CD4-positive, alpha-beta T cell treated with Interleukin-6 at 100 ng/mL for 8 hours (primary cell): ENCODE measurements at regions not wholly inside any gene's neighbourhood (a gene's known extent, or its start where the extent isn't known, plus 50 kb on each side); places are given as distances from the start of the nearest gene placed in this dataset.

ENCODE experiments used
- DNase-seq: peaks from one replicate; pipeline ENCODE4 v3.0.0-alpha.2; 2020; ENCODE audit warnings: mixed read lengths, low spot score

GRCh38 chr15:70556151-70556741 lies 207.1 kb downstream of the UACA start:
- DNase-seq: no peak

GRCh38 chr15:70555713-70556112 lies 207.6 kb downstream of the UACA start:
- no peak for DNase-seq

GRCh38 chr15:70547846-70548487 lies 215.4 kb downstream of the UACA start:
- no peak for DNase-seq

DNA sequence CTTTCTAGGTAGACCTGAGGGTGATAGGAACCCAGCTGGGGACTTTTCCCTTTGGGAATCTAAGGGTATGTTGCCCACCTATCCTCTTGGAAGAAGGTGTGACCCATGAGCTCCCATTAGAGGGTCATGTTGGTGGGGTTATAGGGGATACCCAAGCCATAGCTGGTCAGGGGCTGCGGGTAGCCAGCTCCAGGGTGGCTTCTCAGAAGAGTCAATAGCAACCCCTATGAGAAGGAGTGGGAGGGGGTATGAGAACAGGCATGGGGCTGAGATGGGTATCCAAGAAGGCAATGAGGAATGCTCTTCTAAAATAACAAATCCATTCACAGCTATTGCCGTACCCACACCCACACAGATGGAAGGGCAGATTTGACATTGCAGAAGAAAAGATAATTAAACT lies 217.8 kb downstream of the UACA start:
- no peak for DNase-seq

DNA sequence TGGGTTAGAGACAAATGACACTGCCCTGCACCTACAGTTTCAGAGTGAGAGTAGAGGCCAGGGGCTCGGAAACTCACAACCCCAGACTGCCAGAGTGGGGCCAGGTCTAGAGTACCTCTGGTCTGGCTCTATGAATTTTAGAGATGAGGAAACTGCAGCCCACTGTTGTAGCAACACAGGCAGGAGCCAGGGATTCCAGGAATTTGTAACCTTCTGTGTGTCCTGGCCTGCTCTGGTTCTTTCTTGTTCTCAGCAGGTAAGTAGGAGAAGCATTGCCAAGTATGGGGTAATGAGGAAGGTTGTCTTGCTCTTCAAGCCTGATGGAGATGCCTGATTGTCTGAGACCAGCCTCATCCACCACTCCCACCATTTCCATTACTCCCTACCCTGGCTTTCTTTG lies 221.8 kb downstream of the UACA start:
- no peak for DNase-seq

DNA sequence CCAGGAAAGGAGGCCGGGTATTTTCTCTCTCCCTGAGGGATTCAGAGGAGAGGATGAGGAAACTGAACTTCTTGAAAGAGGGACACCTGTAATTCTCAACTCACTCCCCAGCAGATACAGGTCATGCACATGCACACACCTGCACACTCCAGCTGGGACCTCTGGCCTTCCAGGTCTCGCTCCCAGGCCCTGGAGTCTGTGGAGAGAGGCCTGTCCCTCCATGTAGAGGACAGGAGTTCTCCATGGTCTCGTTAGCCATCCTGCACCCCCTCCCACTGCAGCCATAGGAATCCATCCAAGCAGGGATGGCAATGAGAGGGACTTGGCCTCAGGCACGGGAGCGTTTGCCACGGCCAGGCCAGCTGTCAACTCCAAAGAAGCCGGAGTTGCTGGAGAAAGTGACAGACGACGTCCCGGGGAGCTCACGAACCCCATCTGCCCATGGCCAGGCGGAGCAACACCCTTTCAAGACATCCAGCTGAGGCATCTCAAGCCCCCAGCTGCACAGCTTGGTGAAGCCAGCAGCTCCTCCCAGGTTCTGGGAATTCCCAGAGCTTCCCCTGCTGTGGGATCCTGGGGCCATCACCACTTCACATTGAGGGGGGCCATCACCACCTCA lies 223.3 kb downstream of the UACA start:
- no peak for DNase-seq

GRCh38 chr15:70539409-70539808 lies 223.9 kb downstream of the UACA start:
- no peak for DNase-seq

- DNase-seq: no peak
Measured at GRCh38 chr15:70538278-70538677, 225.1 kb downstream of the UACA start.

GRCh38 chr15:70535955-70536338 lies 227.4 kb downstream of the UACA start:
- no peak for DNase-seq

- DNase-seq: peak; percentile 72
Measured at GRCh38 chr15:70535071-70535954, 228.0 kb downstream of the UACA start.

GRCh38 chr15:70533931-70534742 lies 229.2 kb downstream of the UACA start:
- DNase-seq: no peak

GRCh38 chr15:70532531-70533186 lies 230.7 kb downstream of the UACA start:
- DNase-seq: no peak

- no peak for DNase-seq
Measured at GRCh38 chr15:70531576-70531975, 231.8 kb downstream of the UACA start.

- DNase-seq: no peak
Measured at GRCh38 chr15:70530906-70531305, 232.5 kb downstream of the UACA start.

GRCh38 chr15:70530503-70530902 lies 232.9 kb downstream of the UACA start:
- no peak for DNase-seq

GRCh38 chr15:70530017-70530499 lies 233.3 kb downstream of the UACA start:
- DNase-seq: no peak

- no peak for DNase-seq
Measured at GRCh38 chr15:70528816-70529215, 234.5 kb downstream of the UACA start.

DNA sequence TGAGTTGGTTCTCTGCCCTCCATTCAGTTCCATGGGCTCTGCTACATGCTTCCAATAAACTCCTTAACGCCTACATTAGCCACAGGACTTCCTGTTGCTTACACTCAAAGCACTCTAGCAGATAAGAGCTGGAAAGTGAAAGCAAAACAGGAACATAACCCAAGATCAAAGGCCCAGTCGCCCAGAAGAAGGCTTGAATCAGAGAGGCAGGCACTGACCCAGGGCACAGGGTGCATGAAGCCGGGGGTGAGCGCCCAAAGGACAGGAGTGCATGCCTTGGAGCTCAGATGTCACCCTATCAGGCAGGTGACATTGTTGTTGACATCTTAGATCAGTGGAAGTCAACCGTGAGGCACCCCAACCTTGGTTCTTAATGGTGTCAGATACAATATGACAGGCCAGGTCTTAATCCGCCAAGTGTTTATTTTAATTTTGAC lies 235.1 kb downstream of the UACA start:
- DNase-seq: peak; percentile 74

GRCh38 chr15:70526974-70527325 lies 236.4 kb downstream of the UACA start:
- no peak for DNase-seq

DNA sequence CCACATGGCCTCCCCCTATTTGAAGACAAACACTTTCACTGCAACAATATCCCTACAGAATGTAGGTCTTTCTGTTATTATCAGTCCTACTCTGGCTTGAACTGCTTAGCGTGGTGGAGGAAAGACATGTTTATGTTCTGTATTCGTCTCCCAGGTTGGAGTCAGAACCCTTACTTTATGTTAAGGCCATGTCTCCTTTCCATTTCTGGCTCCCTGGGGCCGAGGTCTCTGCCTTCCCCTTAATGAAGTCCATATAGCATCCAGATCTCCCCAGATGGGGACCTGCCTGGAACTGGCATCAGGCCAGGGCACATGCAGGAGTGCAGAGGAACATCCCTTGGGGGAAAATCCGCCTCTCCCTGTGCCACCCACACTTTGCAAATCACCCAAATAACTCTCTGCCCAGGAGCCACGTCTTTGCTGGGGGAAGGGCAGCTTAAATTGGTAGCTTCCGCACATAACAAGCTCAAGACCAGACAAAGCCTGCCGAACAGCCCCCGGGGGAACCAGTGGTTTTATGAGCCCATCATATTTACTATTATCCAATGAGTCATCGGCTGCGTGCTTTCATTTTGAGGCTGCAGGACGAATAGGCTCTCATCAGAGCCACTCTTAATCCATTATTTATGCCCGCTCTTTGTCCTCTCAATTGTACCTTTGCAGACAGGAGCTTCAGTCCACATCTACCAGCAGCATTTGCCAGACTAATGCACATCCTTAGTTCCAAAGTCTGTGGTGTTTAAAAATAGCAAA lies 237.0 kb downstream of the UACA start:
- DNase-seq: no peak
